GM21390 (cell line): ENCODE measurements at regions not wholly inside any gene's neighbourhood (a gene's known extent, or its start where the extent isn't known, plus 50 kb on each side); places are given as distances from the start of the nearest gene placed in this dataset.
"Not testable (repeated sequence)": the region's sequence is repeated elsewhere in the genome, so short reads cannot be mapped to it uniquely, and the experiment has no call there.

Source experiments
- ATAC-seq: cut with Tn5 transposase; IDR thresholded peaks from one replicate; pipeline ENCODE4 v1.9.1; 2021; ENCODE audit not compliant: unreplicated experiment

DNA sequence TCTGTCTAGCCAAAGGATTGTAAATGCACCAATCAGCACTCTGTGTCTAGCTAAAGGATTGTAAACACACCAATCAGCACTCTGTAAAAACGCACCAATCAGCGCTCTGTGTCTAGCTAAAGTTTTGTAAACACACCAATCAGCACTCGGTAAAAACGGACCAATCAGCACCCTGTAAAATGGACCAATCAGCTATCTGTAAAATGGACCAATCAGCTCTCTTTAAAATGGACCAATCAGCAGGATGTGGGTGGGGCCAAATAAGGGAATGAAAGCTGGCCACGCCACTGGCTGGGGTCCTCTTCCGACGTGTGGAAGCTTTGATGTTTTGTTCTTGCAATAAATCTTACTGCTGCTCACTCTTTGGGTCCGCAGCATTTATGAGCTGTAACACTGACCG lies 151.1 kb upstream of the SPTLC3 start:
- not testable (repeated sequence) for ATAC-seq

- ATAC-seq, result no peak
These were observed 148.0 kb upstream of the SPTLC3 start for GRCh38 chr20:12860619-12861247.

DNA sequence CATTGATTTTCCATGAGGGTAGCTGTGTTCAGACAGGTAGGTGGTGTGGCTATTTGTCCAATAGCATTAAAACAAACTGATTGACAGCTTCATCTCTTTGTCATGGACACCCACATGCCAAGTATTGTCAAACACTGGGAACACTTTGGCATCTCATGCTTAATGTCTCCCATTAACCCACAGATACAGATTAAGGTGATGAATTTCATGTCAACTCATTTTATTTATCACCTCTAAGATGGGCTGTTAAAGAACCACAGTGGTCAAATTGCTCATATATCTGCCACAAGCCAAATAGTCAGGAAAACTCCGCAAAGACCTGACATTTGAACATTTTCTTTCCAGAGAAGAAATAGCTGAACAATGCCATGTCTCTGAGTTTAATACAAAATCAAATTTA lies 139.1 kb upstream of the SPTLC3 start:
- no peak for ATAC-seq

GRCh38 chr20:12870588-12870987 lies 138.2 kb upstream of the SPTLC3 start:
- ATAC-seq, result no peak

GRCh38 chr20:12874933-12875332 lies 133.8 kb upstream of the SPTLC3 start:
- ATAC-seq, result no peak

DNA sequence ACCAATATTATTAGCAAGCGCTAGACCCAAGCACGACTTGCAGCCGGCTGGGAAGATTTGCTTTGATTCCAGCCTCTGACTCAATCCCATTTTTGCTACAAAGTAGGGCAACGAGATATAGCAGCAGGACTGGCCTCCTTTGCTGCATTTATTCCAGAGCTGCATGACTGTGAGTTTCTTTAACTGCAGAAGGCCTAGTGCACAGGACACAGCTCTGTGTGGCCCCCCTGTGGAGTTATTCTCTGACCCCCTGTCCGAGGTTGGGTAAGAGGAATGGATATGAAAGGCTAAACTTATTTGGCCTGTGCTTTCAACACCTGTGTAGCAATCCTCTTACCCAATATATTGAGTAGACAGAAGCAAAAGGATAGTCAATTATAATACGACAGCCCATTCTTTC lies 133.3 kb upstream of the SPTLC3 start:
- no peak for ATAC-seq

GRCh38 chr20:12882832-12883506 lies 125.8 kb upstream of the SPTLC3 start:
- ATAC-seq, result no peak

GRCh38 chr20:12883507-12883885 lies 125.3 kb upstream of the SPTLC3 start:
- ATAC-seq, result no peak

GRCh38 chr20:12886618-12887363 lies 122.0 kb upstream of the SPTLC3 start:
- no peak for ATAC-seq

DNA sequence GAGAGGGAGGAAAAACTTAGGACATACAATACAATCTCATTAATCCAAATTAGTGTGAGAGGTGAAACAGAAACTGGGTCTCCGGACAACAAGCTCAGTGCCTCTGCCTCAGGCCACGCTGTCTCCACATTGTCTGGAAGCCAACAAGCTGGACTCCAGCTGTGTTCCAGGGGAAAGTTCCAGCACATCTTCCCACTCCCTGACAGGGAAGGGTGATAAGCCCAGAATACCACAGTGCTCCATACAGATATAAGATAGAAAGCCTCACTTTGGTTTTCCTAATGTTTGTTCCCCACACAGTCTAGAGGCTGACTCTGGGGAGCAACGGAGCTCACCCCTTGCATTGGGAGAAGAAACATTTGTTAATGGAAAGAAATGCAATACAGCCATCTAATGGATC lies 117.1 kb upstream of the SPTLC3 start:
- no peak for ATAC-seq

GRCh38 chr20:12893019-12893418 lies 115.8 kb upstream of the SPTLC3 start:
- no peak for ATAC-seq

GRCh38 chr20:12893653-12894052 lies 115.1 kb upstream of the SPTLC3 start:
- ATAC-seq, result no peak

DNA sequence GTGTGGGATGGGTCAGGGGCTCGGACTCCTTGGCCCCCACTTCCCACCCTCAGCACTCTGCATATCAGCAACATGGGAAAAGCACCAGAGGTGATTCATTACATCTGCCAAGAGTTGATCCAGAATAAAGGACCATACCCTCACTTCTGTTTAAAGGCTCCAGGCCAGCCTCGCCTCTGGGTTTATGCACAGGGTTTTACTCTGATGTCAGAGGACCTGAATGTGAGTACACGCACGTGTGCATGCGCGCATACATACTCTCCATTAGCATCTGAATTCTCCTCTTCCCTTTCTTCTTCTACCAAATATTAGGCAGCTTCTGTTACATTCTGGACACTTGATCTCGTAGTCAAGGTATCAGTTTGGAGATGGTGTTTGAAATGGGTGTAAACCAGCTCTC lies 114.7 kb upstream of the SPTLC3 start:
- no peak for ATAC-seq

GRCh38 chr20:12896180-12896579 lies 112.6 kb upstream of the SPTLC3 start:
- ATAC-seq, result no peak

DNA sequence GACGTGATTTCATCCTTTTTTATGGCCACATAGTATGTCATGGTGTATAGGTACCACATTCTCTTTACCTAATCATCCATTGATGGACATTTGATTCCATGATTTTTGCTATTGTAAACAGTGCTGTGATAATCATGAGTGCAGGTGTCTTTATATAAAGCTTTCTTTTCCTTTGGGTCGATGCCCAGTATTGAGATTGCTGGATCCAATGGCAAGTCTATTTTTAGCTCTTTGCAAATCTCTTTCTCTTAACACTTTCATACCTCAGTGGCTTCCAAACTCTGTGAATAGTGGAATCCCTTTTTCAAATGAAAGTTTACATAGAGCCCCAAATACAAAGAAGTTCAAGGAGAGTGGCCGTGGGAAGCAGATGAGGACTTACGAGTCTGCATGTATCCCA lies 105.8 kb upstream of the SPTLC3 start:
- ATAC-seq, result no peak

DNA sequence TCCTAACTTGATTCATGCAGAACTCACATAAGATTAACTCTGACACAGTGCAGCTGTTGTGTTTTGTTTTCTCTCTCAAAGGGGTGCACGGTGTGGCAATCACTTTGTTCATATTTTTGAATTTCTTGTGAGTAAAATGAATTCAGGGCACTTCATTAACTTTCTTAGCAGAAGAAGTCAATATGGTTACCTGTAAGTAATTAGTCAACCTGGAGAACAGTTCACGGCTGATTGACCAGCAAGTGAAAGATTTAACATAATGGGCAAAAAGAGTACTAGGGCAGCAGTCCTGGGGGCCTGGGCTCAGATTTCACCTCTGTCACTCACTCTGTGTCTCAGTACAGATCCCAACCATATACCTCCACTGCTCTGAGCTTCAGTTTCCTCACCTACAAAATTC lies 102.4 kb upstream of the SPTLC3 start:
- ATAC-seq, result no peak

DNA sequence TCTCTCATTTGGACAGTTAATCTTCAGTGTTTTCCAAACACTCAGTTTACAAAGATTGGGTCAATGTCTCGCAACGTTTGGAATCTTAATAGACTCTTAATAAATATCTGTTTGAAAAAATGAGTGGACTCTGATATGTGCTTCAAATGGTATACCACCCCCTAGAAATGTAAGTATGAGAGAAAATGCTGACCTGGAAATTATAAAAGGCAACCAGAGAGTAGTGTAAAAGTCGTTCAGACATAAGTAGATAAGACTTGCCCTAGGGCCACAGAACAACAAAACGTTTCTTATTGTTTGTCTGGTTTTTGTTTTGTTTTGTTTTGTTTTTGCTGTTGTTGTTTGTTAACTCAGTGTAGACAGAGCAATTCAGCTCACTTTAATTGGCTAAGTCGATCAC lies 97.4 kb upstream of the SPTLC3 start:
- no peak for ATAC-seq

- no peak for ATAC-seq
These were observed 94.9 kb upstream of the SPTLC3 start for GRCh38 chr20:12913781-12914443.

DNA sequence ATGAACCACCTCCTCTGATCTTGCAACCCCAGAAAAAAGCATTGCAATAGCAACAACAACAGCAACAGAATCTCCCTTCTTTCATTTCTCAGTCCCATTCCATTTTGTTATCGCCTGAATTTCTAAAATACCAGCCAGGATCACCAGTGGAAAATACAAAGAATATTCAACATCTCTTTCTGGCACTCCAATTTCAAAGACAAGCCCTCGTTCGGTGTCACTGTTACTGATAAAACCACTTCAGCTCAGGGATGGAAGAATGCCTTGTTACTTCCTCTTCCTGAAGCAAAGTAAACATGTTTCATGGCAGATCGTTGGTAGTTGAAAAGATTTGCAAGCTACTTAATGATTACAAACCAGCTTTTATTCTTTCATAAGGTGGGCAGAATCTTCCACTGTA lies 94.0 kb upstream of the SPTLC3 start:
- no peak for ATAC-seq

- no peak for ATAC-seq
These were observed 92.1 kb upstream of the SPTLC3 start for GRCh38 chr20:12916699-12917098.

DNA sequence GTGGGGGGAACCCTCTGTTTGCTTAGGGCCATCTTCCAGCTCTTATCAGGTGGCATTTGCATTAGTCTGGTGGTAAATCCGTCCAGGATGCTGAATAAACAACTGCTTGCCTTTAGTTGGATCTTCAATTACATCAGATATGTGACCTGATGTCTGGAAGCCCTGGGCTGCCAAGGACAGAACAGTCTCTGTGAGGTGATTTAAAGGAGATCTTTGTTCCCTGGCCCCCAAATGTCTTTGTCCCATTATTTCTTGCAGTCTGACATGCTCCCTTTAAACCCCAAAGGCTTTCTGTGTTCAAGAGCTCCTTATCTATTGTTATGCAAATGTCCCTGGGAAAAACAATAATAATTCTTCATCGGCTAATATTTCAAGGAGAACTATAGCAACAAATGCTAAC lies 84.6 kb upstream of the SPTLC3 start:
- ATAC-seq, result no peak

GRCh38 chr20:12925210-12925755 lies 83.5 kb upstream of the SPTLC3 start:
- ATAC-seq, result peak; percentile 96
